ENCODE measurements at regions not wholly inside any gene's neighbourhood (a gene's known extent, or its start where the extent isn't known, plus 50 kb on each side); places are given as distances from the start of the nearest gene placed in this dataset.
"Not testable (repeated sequence)": the region's sequence is repeated elsewhere in the genome, so short reads cannot be mapped to it uniquely, and the experiment has no call there.

DNA sequence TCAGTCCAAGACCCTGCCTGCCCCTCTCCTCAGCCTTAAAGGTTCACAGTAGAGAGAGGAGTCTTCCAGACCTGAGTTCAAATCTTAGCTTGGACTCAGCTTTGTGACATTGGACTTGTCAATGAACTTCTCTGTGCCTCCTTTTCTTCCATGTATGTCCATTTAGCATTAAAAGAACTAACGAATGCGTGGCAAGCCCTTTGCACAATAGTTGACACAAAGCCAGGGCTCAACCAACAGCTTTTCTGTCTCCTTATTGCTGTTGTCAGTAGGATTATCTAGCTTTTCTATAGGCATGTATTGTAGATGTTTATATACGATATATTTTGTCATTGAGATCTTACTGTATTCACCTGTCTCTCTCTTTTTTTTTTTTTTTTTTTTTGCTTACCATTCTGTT, 450.8 kb downstream of the PTPRU start:
- DNase-seq = no peak
- TF ChIP-seq POLR2A (IDR thresholded peaks at IDR 0.05; ENCODE audit: low read length) (no peak), GATA1 (IDR thresholded peaks at IDR 0.05; ENCODE audit: low read depth, low read length) (no peak)

DNA sequence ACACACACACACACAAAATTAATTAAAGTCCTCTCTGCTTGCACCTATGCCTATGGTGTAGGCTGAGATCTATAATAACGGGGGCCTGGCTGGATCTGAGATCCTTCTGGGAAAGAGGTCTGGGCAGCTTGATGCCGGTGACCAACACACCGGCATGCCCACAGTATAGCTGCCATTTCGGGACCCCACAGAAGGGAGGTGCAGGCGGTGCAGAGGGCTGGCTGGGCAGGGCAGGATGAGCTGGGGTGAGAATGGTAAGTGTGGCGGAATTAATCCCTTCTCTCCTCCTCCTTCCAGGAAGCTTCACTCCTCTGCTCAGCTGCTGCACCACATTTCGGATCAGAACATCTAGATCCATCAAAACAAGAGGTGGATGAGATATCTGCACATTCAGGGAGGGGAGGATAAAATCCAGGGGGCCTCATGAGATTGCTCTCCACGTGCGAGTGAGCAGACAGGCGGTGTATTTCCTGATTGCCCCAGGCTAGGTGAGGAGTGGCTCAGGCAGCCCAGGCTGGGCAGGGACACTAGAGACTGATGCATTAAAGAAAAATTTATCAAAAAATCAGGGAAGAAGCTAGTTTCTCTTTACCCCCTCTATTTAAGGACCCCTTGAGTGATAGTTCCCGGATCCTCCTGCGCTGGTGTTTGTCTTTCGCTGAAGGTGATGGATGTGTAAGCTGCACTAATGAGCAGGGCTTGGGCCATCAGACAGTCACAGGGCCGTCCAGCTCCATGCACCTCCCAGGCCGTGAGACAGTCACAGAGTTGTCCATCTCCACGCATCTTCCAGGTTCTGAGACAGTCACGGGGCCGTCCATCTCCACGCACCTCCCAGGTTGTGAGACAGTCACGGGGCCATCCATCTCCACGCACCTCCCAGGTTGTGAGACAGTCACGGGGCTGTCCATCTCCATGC, 449.9 kb downstream of the PTPRU start:
- TF ChIP-seq POLR2A (IDR thresholded peaks at IDR 0.05; ENCODE audit: low read length) = no peak
- no peak for TF ChIP-seq GATA1 (IDR thresholded peaks at IDR 0.05; ENCODE audit: low read depth, low read length)
- no peak for DNase-seq

DNA sequence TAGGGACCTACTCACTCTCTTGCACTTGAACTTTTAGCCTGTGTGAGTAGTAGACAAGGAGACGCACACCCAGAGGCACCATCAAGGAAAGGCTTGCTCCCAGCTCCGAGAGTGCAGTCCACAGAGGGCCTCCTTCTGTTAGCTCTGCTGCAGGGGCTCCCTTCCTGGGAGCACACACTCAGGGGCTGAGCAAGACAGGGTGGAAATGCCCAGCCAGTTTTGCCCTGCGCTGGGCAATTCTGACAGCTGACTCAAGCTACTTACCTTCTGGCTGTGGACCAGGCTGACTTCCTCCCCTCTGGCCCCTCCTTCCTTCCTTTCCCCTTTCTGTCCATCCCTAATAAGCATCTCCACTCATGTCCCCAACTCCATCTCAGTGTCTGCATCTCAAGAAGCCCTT, 449.1 kb downstream of the PTPRU start:
- no peak for TF ChIP-seq POLR2A (IDR thresholded peaks at IDR 0.05; ENCODE audit: low read length)
- TF ChIP-seq GATA1 (IDR thresholded peaks at IDR 0.05; ENCODE audit: low read depth, low read length) = no peak
- DNase-seq = no peak

DNA sequence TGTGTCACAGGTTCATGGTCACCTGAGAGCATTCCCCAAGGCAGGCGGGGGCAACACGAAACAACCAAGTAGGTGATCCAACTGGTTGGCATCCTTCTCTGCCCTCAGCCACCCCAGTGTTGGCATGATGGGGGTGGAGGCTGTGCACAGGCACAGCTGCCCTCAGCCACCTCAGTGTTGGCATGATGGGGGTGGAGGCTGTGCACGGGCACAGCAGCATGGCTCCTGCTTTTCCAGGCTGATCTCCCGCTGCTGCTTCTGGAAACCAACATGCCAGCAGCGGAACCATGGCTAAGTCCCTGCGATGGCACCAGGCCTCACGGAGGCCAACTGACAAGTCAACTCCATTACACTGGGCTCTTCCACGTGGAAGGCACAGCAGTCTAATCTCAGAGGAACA, 447.8 kb downstream of the PTPRU start:
- no peak for TF ChIP-seq GATA1 (IDR thresholded peaks at IDR 0.05; ENCODE audit: low read depth, low read length)
- TF ChIP-seq POLR2A (IDR thresholded peaks at IDR 0.05; ENCODE audit: low read length) = no peak
- DNase-seq = no peak

DNA sequence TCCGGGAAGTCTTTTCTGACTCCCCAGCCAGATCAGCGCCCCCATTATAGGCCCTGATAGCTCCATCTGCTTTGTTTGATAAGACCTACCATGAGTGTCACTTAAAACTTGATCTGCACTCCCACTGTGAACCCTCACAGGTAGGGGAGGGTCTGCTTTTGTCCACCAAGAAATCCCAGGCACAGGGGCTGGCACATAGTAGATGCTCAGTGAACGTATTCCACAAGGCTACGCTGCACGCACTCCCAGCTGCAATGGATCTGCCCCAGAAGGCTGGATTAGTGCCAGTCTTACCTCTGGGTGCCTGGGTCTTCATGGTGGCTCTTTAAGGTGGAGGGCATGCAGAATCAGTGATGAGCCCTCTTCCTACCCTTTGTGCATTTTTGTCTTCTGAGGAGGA, 447.1 kb downstream of the PTPRU start:
- no peak for DNase-seq
- TF ChIP-seq POLR2A (IDR thresholded peaks at IDR 0.05; ENCODE audit: low read length) (no peak), GATA1 (IDR thresholded peaks at IDR 0.05; ENCODE audit: low read depth, low read length) (no peak)

DNA sequence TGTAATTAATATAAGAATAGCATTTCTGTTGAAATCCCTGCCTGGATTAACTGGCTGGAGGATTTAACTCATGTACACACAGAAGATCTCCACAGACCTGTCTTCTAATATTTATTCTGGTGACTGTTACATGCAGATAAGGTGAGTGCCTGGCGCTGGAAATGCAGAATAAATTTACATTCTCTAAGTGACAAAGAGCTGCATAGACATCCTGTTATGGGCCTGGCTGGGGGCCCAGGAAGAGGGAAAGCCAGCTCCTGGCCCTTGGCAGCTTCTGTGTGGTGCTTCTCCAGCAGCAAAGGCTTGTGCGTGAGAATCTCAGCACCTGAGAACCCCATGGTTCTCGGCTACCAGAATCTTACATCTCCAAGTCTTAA, 446.6 kb downstream of the PTPRU start:
- DNase-seq = no peak
- TF ChIP-seq GATA1 (IDR thresholded peaks at IDR 0.05; ENCODE audit: low read depth, low read length) = no peak
- no peak for TF ChIP-seq POLR2A (IDR thresholded peaks at IDR 0.05; ENCODE audit: low read length)

DNA sequence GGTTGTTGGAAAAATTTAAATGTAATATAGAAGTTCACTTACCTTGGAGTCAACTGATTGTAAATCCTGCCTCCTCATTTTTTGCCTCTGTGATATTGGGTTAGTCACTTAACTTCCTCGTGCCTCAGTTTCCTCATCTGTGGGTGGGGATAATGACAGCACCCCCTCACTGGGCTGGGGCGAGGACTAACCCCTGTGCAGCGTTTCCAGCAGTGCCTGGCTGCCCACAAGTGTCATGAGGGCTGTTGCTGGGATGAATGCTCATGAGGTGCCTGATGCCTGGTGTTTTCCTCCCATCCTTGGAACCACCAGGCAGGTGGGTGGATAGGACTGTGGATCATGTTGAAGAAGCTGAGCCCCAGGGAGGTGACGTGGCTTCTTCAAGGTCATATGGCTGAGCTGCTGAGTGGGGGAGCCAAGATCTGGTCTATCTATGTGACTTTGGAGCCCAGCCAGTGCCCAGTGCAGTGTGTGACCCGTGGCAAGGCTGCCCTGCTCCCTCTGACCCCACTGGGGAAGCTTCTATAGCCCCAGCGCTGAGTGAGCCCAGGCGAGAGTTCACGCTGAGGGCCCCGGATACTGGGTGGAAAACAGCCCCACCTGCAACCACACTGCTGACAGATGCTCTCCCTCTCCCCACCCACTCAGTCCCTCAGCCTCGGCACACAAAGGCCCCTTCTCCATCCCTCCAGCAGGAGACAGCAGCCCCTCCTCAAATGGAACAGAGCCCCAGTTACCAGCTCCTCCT, 446.0 kb downstream of the PTPRU start:
- TF ChIP-seq GATA1 (IDR thresholded peaks at IDR 0.05; ENCODE audit: low read depth, low read length) = no peak
- no peak for TF ChIP-seq POLR2A (IDR thresholded peaks at IDR 0.05; ENCODE audit: low read length)
- DNase-seq = no peak

DNA sequence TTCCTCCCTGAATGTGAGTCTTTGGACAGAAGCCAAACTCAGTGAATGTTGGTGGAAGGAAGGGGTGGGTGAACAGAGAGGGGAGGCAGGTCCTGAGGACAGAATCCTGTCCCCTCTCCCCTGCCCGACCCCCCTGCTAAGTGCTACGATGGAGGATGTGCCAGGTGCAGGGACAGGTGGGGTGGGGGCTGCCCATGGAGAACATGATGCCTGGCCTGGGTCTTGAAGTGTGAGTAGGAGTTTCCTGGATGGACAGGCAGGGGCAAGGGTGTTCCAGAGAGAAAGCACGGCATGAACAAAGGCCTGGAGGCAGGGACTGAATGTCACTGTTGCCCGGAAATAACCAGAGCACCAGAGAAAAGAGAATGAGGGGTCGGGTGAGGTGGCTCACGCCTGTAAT, 445.1 kb downstream of the PTPRU start:
- DNase-seq = not testable (repeated sequence)

DNA sequence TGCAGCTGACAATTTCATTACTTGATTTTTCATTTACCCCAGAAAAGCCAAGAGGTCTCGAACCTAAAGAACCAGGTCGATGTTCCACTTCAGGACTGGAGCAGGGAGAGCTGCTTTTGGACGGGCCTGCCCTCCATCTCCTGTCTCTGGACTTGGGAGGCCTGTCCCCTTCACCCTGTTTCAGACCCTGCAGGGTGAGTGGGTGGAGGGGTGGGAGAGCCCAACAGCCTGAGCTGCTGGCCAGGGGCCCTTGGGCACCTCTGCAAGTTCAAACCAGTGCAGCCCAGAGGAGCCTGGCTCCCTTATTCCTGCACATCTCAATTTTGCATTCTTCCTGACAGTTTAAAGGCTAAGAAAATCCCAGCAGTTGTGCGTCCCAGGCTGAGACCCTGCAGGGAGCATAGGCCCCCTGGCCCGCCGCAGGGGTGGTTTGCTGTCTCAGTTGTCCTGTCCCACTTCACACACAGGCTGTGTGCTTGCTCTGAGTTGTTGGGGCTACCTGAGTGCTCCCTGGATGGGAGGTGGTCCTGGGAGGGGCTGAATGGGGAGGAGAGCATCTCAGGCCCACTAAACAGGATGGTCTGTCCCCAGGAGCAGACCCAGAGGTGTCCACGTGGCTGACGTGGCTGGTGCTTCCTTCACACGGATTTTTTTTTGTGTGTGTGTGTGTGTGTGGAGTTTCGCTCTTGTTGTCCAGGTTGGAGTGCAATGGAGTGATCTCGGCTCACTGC, 443.7 kb downstream of the PTPRU start:
- no peak for TF ChIP-seq POLR2A (IDR thresholded peaks at IDR 0.05; ENCODE audit: low read length)
- no peak for TF ChIP-seq GATA1 (IDR thresholded peaks at IDR 0.05; ENCODE audit: low read depth, low read length)
- no peak for DNase-seq

DNA sequence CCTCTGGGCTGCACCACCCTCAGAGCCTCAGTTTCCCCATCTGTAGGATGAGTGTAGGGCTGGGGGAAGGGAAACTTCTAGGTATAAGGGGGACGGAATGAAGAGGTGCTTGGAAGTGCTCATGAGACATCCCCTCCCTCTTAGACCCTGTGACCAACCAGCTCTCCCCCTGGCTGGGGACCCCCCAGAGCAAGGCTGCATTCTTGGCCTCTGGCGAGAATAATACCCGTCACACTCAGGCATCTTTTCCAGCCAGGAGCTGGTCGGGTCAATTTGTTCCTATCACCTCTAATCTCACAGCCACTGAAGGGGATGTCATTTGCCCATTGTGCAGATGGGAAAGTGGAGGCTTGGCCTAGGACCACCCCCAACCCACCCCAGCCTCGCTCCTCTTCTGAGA, 443.0 kb downstream of the PTPRU start:
- DNase-seq = no peak

DNA sequence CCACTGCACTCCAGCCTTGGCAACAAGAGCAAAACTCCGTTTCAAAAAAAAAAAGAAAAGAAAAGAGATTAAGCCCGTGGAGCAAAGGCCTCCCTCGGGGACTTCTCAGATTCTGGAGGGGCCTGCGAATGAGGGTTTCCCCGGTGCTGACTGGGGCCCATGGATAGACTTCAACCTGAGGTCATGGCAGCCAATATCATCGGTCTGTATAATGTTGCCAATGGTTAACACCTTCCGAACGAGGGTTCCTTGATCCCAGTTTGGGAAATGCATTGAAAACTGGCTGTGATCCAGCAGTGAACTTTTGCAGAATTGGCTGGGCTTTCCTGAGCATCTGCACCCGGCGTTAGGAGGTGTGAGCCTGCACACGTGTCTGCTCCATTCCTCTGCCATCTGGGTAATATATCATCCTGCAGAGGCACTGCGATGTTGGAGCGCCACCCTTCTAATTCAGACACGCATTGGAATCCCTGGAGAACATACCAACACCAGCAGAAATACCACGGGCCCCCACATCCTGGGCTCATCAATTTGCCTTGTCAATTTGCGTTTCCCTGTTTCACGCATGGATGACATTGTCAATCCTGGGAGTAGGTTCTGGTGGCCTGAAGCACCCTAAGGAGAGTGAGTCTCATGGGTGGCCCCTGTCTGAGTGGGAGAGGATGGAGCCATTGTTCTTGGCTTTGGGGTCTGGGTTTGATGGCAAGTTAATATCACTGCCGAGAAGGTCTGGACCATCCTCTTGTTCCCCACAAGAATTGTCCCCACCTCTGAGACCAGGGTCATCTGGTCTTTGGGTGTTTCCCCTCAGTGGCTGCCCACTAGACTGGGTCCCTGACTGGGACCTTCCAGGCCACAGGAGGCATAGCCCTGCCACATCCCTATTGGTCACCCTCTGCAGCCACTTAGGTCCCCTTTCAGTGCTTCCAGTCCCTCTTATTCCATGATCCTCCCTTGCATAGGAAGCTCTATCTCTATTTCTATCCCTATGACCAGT, 441.0 kb downstream of the PTPRU start:
- no peak for DNase-seq

More for the DNA sequence above, 443.0 kb downstream of the PTPRU start:
- TF ChIP-seq GATA1 (IDR thresholded peaks at IDR 0.05; ENCODE audit: low read depth, low read length) (no peak), POLR2A (IDR thresholded peaks at IDR 0.05; ENCODE audit: low read length) (no peak)

DNA sequence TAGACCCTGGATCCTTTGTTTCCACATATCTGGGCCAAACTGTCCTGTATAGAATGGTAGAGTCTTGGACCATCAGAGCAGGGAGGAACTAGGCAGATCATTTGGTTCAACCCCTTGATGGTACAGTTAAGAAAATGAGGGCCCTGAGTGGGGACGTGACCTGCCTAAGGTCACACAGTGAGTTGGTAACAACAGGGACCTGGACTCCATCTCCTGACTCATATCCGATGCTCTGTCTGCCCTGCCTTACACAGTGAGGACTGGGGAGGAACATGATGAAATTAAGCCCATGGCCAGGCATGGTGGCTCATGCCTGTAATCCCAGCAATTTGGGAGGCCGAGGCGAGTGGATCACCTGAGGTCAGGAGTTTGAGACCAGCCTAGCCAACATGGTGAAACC, 440.2 kb downstream of the PTPRU start:
- no peak for DNase-seq
- TF ChIP-seq POLR2A (IDR thresholded peaks at IDR 0.05; ENCODE audit: low read length) (no peak), GATA1 (IDR thresholded peaks at IDR 0.05; ENCODE audit: low read depth, low read length) (no peak)

More for the DNA sequence above, 441.0 kb downstream of the PTPRU start:
- TF ChIP-seq GATA1 (IDR thresholded peaks at IDR 0.05; ENCODE audit: low read depth, low read length) = no peak
- TF ChIP-seq POLR2A (IDR thresholded peaks at IDR 0.05; ENCODE audit: low read length) = no peak

All from erythroblast (primary cell).